ES-I3 (cell line): ENCODE measurements at regions not wholly inside any gene's neighbourhood (a gene's known extent, or its start where the extent isn't known, plus 50 kb on each side); places are given as distances from the start of the nearest gene placed in this dataset.

ENCODE experiments used
- H3K36me3 ChIP-seq: 2 replicates; pipeline ENCODE4 v1.6.1; 2013; ENCODE audit warnings: mild to moderate bottlenecking, low read length, control low read depth, moderate library complexity; ENCODE audit not compliant: insufficient read depth
- H3K4me1 ChIP-seq: 2 replicates; pipeline ENCODE4 v1.6.1; 2013; ENCODE audit warnings: mild to moderate bottlenecking, control low read depth, low read length; ENCODE audit not compliant: insufficient read depth
- H3K9ac ChIP-seq: 2 replicates; pipeline ENCODE4 v1.6.1; 2013; ENCODE audit warnings: low read depth, mild to moderate bottlenecking, low read length, moderate library complexity
- H3K9me3 ChIP-seq: 2 replicates; pipeline ENCODE4 v1.6.1; 2013; ENCODE audit warnings: mild to moderate bottlenecking, low read length, moderate library complexity; ENCODE audit not compliant: control insufficient read depth, insufficient read depth

DNA sequence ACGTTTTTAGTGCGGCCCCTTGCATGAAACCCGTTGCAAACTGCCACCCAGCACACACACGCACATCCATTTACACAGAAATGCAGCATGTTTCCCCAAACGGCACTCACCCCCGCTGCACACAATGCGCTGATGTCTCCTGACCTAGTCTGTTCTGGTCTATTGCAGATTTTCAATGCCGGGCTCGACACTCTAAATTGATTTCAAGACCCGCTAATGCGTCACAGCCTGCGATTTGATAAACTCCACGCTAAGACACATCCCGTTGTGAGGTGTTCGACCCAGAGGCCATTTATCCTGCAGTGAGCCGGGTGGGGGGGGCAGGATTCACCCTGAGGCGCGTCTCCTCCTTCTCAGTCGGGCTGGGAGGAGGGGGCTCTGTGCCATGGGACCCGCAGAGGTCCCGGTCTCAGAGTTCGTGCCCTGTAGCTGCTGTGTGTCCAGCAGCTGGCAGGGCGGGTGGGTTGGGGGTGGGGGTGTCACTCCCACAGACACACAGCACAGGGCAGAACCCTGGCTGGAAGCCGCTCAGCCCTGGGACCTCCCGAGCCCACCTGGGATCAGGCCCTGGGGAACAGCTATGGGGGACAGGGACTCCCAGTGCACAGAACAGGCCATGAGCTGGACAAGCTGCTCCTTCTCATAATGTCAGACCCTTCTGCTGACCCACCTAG lies 367.9 kb downstream of the PREX1 start:
- H3K36me3 ChIP-seq: no peaks in the 10 kb centered on the region
- H3K9me3 ChIP-seq: no peaks in the 10 kb centered on the region
- H3K9ac ChIP-seq: no peak overlapping the region
- peaks cover 12% of the 10 kb centered on the region for H3K4me1 ChIP-seq

DNA sequence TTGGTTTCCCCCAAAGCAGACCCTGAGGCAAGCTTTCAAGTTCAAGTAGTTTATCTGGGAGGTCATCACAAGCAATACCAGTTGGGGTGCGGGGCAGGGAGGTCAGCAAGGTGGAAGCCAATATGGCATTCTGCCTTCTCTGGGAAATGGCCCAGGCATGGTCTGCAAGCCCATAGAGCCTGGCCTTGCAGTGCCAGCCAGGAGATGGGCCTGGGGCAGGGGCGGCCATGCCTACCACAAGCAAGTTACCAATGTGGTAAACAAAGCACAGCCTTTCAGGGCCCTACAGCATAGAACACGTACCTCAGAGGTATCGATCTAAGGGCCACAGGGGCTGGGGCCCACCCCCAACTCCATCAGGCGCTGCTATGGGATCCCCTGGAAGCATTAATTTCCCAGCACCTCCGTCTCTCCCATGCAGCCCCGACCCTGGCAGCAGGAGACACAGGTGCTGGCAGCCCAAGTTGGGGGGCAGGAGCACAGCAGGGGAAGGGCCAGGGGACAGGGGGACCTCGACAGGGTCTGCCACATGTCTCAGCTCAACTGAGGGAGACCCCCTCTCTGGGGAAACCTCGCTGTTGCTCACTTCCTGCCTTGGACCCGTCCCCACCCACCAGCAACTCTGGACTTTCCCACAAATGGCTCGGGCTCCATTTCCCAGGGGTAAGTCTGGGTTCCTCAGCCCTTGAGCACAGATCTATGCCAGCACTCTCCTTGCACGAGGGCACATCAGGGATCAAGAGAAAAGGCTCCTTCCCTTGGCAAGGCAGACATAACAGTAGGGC lies 369.0 kb downstream of the PREX1 start:
- H3K4me1 ChIP-seq: peaks cover 12% of the 10 kb centered on the region
- H3K36me3 ChIP-seq: no peaks in the 10 kb centered on the region
- H3K9me3 ChIP-seq: no peaks in the 10 kb centered on the region
- no peak overlapping the region for H3K9ac ChIP-seq

DNA sequence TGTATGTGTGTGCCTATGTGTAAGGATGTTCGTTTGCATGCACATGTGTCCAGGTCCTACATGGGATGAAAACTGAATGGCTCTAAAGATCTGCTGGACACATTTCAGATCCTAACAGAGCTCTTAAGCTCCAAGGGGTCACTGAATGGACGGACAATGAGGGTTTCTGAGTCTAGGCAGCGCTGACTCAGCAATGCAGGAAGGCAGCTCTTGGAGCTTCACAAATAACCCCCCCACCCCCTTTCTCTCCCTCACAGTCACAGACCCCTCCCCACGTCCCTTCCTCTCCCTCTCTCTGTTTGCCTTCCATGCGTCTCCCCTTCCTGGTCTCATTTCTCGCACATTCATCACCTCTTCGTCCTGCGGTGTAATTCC lies 369.8 kb downstream of the PREX1 start:
- H3K36me3 ChIP-seq: no peaks in the 10 kb centered on the region
- no peak overlapping the region for H3K9ac ChIP-seq
- no peaks in the 10 kb centered on the region for H3K9me3 ChIP-seq
- H3K4me1 ChIP-seq: peaks cover 12% of the 10 kb centered on the region

DNA sequence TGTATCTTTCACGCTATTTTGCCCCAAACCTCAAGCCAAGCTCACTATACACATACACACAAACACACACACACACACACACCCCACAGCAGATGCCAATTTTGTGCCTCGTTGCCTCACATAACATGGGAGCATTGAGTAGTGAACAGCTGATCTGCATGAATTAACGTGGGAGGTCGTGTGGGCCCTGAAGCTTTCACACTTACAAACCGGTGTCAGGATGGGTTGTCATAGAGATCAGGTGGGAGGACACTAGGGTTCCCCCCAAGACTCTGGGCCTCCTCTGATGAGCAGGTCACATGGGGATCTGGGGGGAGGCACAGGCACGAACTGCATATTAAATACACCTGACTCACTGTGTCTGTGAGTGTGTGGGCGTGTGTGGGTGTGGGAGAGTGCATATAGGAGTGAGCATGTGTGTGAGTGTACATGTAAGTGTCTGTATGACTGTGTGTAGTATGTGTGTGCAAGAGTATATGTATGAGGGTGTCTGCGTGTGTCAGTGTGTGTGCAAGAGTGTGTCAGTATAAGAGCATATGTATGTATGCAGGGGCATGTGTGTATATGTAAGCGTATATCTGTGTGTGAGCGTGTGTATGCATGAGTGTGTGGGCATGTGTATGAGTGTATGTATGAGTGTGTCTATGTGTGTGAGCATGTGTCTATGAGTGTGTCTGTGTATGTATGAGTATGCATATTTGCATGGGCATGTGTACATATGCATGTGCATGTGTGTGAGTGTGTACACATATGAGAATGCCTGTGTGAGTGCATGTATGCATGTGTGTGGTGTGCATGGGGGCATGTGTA lies 370.4 kb downstream of the PREX1 start:
- Histone ChIP-seq H3K4me1 (peaks cover 12% of the 10 kb centered on the region), H3K36me3 (no peaks in the 10 kb centered on the region), H3K9ac (no peak overlapping the region), H3K9me3 (no peaks in the 10 kb centered on the region)

DNA sequence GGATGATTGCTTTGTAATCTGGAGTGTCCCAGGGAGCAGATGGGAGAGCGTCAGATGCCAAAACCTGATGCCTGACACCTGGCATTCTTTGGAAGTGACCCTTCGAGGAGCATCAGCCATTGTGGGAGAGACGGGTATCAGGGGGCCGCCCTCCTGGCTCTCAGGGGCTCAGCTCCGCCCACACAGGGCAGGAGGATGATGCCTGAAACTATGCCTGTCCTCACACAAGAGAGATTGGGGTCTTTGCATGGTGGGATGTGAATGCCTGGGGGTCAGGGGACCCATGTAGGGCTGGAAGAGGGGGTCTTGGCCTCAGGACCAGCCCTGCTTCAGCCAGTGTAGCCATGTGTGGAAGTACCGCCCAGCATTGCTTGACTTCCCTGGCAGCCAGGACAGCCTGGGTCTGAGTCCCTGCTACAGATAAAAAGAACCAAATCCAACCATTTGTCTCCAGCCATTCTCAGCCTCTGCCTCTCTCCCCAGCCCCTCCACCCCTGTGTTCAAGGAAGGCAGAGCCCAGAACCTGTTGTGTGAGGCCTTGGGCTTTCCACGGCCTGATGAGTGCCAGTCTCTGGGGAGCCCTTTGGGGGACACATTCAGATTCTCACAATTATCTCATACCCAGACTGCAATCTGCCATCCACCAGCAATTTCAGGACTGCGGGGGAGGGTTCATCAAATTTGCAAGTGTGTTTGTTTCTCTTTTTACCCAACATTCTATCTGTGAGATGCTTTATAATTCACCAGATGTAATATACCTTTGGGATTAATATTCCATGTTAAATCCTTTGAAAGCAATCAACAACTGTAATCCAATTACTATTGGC lies 371.2 kb downstream of the PREX1 start:
- no peaks in the 10 kb centered on the region for H3K36me3 ChIP-seq
- H3K9me3 ChIP-seq: no peaks in the 10 kb centered on the region
- peaks cover 12% of the 10 kb centered on the region for H3K4me1 ChIP-seq
- H3K9ac ChIP-seq: no peak overlapping the region

DNA sequence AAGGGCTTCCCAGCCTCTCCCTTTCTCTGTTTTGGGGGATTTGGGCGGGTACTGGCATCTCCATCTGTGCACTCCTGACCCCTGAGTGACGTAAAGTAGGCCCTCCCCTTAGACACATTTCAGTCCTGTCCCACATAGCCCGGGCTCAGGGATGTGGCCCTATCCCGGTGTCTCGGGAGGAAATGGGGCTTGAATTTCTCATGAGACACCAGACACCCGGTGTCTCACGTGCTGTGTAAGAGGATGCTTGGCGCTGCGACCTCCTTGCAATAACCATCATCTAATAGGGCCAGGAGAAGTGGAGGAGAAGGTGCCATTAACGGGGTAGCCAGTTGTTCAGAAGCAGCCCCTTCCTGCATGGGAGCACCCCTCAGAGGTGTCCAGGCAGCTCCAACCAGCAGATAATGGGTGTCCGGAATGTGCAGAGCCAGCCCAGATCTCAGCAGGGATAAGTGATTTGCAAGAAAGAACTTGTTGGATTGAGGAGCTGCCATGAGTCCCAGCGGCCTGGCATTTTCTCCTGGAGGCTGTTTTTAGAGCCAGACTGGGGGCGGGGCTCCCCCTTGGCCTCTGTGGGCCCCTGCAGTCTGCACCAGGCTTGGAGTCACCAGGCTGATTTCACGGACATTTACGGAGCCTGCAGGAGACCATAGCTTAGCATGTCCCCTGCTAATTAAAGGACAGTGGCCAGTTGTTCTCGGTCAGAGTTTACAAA lies 372.0 kb downstream of the PREX1 start:
- no peak overlapping the region for H3K9ac ChIP-seq
- no peaks in the 10 kb centered on the region for H3K36me3 ChIP-seq
- H3K9me3 ChIP-seq: no peaks in the 10 kb centered on the region
- H3K4me1 ChIP-seq: peaks cover 8% of the 10 kb centered on the region; the same call in 1 of the 2 replicates

DNA sequence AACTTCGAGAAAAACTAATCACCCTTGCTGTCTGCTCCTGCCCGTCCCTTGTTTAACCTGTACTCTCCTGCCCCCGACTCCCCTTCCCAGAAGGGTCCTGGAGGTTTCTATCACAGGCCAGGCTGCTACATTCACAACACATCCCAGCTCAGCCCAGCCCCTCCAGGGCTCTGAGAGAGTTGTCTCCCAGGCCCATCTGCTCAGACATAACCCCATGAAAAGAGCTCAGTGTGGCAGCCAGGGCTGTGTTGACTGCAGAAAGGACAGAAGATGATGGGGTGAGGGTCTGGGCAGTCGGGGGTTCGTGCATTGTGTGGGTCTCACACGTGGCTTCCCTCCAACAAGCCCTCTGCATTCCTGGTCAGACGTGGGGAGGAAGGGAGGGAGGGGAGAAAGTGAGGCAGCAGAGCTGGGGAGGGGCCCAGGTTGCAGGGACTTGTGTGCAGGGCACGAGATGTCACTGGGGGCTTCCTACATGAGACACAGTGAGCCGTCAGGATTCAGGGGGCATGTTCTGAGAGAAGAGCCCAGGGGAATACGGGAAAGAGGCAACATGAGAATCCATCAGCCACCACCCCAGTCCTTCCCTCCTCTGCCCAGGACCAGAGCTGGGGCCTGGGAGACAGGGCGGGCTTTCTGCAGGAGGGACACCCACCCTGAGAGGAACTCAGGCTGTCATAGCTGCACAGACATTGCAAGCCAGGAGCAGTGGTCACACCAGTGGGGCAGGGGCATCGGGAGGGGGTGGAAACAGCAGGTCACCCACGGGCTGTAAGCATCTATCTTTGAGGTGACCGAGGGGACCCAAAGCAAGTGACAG lies 372.9 kb downstream of the PREX1 start:
- Histone ChIP-seq H3K9ac (no peak overlapping the region), H3K36me3 (no peaks in the 10 kb centered on the region), H3K9me3 (no peaks in the 10 kb centered on the region), H3K4me1 (peaks cover 8% of the 10 kb centered on the region; the same call in 1 of the 2 replicates)

DNA sequence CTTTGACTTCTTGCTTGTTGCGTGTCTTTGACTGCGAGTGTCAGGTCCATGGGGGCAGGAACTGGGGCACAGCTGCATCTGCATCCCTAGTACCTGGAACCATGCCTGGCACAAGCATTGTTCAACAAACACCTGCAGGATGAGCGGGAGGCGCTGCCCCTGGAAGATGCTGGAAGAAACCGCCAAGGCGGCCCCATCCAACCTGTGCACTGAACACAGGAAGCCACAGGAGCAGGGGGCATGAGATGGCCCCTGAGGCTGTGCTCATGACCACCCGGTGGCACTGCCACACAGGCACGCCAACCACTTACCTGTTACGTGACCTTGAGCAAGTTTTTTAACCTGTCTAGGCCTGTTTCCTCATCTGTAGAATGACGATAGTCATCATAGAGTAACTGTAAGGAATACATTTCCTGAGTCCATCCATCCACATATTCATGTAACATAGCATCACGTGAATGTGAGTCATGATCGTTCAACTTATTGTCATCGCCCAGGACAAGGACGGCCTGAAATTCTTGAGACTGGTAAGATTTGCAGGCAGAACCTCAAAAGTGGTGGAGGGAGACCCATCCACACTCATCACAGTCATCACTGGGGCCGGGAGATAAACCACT lies 374.2 kb downstream of the PREX1 start:
- Histone ChIP-seq H3K9me3 (no peaks in the 10 kb centered on the region), H3K36me3 (no peaks in the 10 kb centered on the region), H3K9ac (no peak overlapping the region), H3K4me1 (peaks cover 8% of the 10 kb centered on the region; the same call in 1 of the 2 replicates)

DNA sequence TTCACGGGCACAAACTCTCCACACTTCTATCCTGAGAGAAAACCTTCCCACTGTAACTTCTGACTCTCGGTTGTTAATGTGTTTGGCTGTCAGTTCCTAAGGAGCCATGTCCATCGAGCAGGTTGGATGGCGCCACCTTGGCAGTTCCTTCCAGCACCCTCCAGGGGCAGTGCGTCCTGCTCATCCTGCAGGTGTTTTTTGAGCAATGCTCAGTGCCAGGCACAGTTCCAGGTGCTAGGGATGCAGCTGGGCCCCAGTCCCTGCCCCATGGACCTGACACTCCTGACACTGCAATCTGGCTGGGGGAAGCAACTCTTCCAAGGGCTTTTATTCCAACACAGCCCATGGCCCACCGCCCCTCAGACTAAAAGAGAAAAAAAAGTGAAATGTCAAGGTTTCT lies 376.4 kb downstream of the PREX1 start:
- H3K9ac ChIP-seq: no peak overlapping the region
- H3K9me3 ChIP-seq: no peaks in the 10 kb centered on the region
- H3K36me3 ChIP-seq: no peaks in the 10 kb centered on the region
- peaks cover 4% of the 10 kb centered on the region; the same call in 1 of the 2 replicates for H3K4me1 ChIP-seq

DNA sequence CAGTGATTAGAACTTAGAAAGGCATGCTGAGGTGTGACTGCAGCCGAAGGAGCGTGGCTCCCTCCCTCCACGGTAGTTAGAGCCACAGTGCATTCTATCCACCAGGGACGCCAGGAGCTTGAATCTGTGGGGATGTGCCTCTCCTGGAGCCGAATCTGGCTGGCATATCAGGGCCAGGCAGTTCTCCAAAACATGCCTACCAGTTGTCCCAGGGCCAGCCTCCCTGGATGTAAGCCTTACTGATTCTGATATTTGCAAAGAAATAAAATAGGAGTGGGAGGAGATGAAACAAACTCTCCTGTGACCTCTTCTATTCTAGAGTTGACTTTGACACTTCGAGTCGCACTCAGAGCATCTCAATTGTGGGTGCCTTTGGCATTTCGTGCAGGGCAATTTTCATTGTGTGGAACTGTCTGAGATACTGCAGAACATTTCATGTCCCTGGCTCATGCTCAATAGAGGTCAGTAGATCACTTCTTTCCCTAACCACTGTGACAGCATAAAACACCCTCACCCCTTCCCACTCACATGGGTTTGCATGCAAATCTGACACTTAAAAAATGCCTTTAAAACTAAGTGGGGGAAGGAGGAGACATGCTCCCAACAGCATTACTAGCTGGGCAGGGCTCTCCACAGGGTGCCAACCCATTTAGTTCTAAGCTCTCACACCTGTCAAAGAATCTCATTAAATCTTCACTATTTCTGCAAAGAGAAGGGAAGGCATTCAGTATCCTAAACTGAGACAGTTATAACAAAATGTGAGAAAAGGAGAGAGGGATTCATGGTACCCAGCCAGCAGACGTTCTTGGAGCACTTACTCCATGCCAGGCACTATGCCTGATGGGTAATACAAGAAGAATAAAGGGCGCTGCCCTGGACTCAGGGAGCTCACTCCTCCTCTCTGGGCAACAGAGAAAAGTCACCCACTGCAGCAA lies 378.9 kb downstream of the PREX1 start:
- Histone ChIP-seq H3K9me3 (peaks cover 4% of the 10 kb centered on the region; the same call in 1 of the 2 replicates), H3K4me1 (no peaks in the 10 kb centered on the region), H3K9ac (no peak overlapping the region), H3K36me3 (no peaks in the 10 kb centered on the region)

DNA sequence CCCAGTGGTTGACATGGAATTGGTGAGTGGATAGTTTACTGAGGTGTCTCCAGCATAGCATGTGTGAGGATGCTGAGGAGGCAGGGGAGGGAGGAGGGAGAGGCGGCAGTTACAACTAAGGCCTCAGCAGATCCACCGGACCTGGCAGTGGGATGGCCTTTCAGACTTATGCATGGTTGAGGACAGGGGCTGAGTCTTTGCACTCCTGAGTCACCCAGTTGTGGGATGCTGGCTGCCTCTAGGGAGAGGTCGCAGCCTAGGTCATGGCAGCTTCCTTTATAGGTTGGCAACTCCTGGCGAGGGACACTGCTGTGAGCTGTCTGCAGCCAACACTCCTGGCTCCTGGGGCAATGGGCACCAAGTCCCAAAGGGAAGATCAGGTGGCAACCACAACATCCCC lies 380.3 kb downstream of the PREX1 start:
- Histone ChIP-seq H3K9me3 (peaks cover 4% of the 10 kb centered on the region; the same call in 1 of the 2 replicates), H3K36me3 (no peaks in the 10 kb centered on the region), H3K4me1 (no peaks in the 10 kb centered on the region), H3K9ac (no peak overlapping the region)

DNA sequence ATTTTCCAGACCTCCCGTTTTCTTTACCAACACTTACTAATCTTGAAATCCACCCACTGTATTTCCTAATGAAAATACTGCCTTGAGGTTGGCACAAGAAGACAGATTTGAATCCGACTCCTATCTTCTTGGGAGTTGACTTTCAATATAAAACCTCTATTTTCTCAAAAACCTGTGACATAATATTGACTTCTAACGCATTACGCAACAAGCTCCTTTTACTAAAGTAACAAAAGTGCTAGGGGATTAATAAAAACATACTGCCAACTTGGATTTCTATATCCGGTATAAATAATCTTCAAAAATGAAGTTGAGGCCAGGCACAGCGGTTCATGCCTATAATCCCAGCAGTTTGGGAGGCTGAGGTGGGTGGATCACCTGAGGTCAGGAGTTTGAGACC lies 382.0 kb downstream of the PREX1 start:
- Histone ChIP-seq H3K9ac (no peak overlapping the region), H3K36me3 (no peaks in the 10 kb centered on the region), H3K9me3 (peaks cover 4% of the 10 kb centered on the region; the same call in 1 of the 2 replicates), H3K4me1 (no peaks in the 10 kb centered on the region)
